ENCODE measurements at regions not wholly inside any gene's neighbourhood (a gene's known extent, or its start where the extent isn't known, plus 50 kb on each side); places are given as distances from the start of the nearest gene placed in this dataset.

GRCh38 chr4:184528051-184528450 lies 53.7 kb upstream of the IRF2 start:
- DNase-seq = peak; percentile 26

GRCh38 chr4:184526228-184526627 lies 51.9 kb upstream of the IRF2 start:
- DNase-seq = no peak
